ENCODE measurements at regions not wholly inside any gene's neighbourhood (a gene's known extent, or its start where the extent isn't known, plus 50 kb on each side); places are given as distances from the start of the nearest gene placed in this dataset.

DNA sequence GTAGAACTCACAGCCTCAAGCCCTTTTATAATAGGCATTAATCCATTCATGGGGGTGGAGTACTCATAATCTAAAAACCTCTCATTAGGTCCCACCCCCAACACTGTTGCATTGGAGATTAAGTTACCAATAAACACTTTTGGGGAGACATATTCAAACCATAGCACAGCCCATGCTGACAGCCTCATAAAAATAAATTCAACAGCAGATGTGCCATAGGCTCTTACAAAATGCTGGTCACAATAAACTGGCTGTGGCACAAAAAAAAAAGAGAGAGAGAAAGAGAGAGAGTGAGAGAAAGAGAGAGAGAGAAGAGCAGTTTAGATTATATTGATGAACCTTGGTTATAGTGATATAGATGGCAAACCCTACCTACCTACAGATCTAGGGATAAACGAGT, 1000.9 kb downstream of the TUSC7 start:
- TF ChIP-seq, protein P1, sequence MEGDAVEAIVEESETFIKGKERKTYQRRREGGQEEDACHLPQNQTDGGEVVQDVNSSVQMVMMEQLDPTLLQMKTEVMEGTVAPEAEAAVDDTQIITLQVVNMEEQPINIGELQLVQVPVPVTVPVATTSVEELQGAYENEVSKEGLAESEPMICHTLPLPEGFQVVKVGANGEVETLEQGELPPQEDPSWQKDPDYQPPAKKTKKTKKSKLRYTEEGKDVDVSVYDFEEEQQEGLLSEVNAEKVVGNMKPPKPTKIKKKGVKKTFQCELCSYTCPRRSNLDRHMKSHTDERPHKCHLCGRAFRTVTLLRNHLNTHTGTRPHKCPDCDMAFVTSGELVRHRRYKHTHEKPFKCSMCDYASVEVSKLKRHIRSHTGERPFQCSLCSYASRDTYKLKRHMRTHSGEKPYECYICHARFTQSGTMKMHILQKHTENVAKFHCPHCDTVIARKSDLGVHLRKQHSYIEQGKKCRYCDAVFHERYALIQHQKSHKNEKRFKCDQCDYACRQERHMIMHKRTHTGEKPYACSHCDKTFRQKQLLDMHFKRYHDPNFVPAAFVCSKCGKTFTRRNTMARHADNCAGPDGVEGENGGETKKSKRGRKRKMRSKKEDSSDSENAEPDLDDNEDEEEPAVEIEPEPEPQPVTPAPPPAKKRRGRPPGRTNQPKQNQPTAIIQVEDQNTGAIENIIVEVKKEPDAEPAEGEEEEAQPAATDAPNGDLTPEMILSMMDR (IDR thresholded peaks at IDR 0.05; ENCODE audit: low read depth, low read length): no peak
- TF ChIP-seq EZH2phosphoT487 (IDR thresholded peaks at IDR 0.05; ENCODE audit: low read depth): no peak

All from OCI-LY3 (cell line).